ENCODE measurements at regions not wholly inside any gene's neighbourhood (a gene's known extent, or its start where the extent isn't known, plus 50 kb on each side); places are given as distances from the start of the nearest gene placed in this dataset.

- Mint-ChIP-seq H3K36me3 (no peaks in the 10 kb centered on the region), H3K27me3 (no peaks in the 10 kb centered on the region), H3K27ac (peak overlapping the region in 1 of 7 donors; percentile 25), H3K4me1 (no peaks in the 10 kb centered on the region), H3K9me3 (peaks cover 0 to 6% (median 2%) of the 10 kb centered on the region in 8 donors), H3K4me3 (no peak overlapping the region)
- H3K27me3 ChIP-seq (ENCODE audit: insufficient read depth, low read length): no peaks in the 10 kb centered on the region
- ChIA-PET CTCF (ENCODE audit: partially characterized antibody) (no interaction called here), POLR2A (ENCODE audit: partially characterized antibody) (no interaction called here)
- DNase-seq: no peak
- no peaks in the 10 kb centered on the region for H3K4me1 ChIP-seq (ENCODE audit: insufficient read depth, low read length)
- H3K4me3 ChIP-seq (ENCODE audit: low read length in 2 of 2): no peak overlapping the region
- H3K27ac ChIP-seq (ENCODE audit: low read depth, low read length): no peak overlapping the region
- intact Hi-C loops (cut with micrococcal nuclease): no loop called here
- H3K9me3 ChIP-seq (ENCODE audit: control insufficient read depth in 1 of 2, low read length in 2 of 2): no peaks in the 10 kb centered on the region
- H3K36me3 ChIP-seq (ENCODE audit: insufficient read depth, low read length): no peaks in the 10 kb centered on the region
Observed at GRCh38 chr5:164060786-164061355, 555.5 kb downstream of the MAT2B start.

GRCh38 chr5:164062304-164062703, 556.9 kb downstream of the MAT2B start:
- H3K4me1 Mint-ChIP-seq: no peaks in the 10 kb centered on the region
- no peak overlapping the region for H3K4me3 Mint-ChIP-seq
- H3K4me3 ChIP-seq (ENCODE audit: low read length in 2 of 2): no peak overlapping the region
- intact Hi-C loops (cut with micrococcal nuclease): no loop called here
- H3K9me3 ChIP-seq (ENCODE audit: control insufficient read depth in 1 of 2, low read length in 2 of 2): no peaks in the 10 kb centered on the region
- H3K27me3 Mint-ChIP-seq: no peaks in the 10 kb centered on the region
- ChIA-PET CTCF (ENCODE audit: partially characterized antibody) (no interaction called here), POLR2A (ENCODE audit: partially characterized antibody) (no interaction called here)
- H3K27ac ChIP-seq (ENCODE audit: low read depth, low read length): no peak overlapping the region
- H3K4me1 ChIP-seq (ENCODE audit: insufficient read depth, low read length): no peaks in the 10 kb centered on the region
- H3K36me3 ChIP-seq (ENCODE audit: insufficient read depth, low read length): no peaks in the 10 kb centered on the region
- H3K36me3 Mint-ChIP-seq: no peaks in the 10 kb centered on the region
- peaks cover 0 to 4% (median 2%) of the 10 kb centered on the region in 8 donors for H3K9me3 Mint-ChIP-seq
- H3K27me3 ChIP-seq (ENCODE audit: insufficient read depth, low read length): no peaks in the 10 kb centered on the region
- DNase-seq: no peak
- H3K27ac Mint-ChIP-seq: no peak overlapping the region

GRCh38 chr5:164065266-164065665, 559.8 kb downstream of the MAT2B start:
- DNase-seq: no peak
- Mint-ChIP-seq H3K9me3 (peaks cover 0 to 7% (median under 1%) of the 10 kb centered on the region in 8 donors), H3K36me3 (no peaks in the 10 kb centered on the region), H3K27ac (no peak overlapping the region), H3K4me3 (no peak overlapping the region), H3K27me3 (no peaks in the 10 kb centered on the region), H3K4me1 (no peaks in the 10 kb centered on the region)
- no peaks in the 10 kb centered on the region for H3K36me3 ChIP-seq (ENCODE audit: insufficient read depth, low read length)
- H3K27me3 ChIP-seq (ENCODE audit: insufficient read depth, low read length): no peaks in the 10 kb centered on the region
- ChIA-PET POLR2A (ENCODE audit: partially characterized antibody) (no interaction called here), CTCF (ENCODE audit: partially characterized antibody) (no interaction called here)
- no peak overlapping the region for H3K4me3 ChIP-seq (ENCODE audit: low read length in 2 of 2)
- no peaks in the 10 kb centered on the region for H3K4me1 ChIP-seq (ENCODE audit: insufficient read depth, low read length)
- no peak overlapping the region for H3K27ac ChIP-seq (ENCODE audit: low read depth, low read length)
- intact Hi-C loops (cut with micrococcal nuclease): no loop called here
- no peaks in the 10 kb centered on the region for H3K9me3 ChIP-seq (ENCODE audit: control insufficient read depth in 1 of 2, low read length in 2 of 2)

GRCh38 chr5:164071671-164072070, 566.3 kb downstream of the MAT2B start:
- H3K27me3 Mint-ChIP-seq: peaks cover 0 to 1% of the 10 kb centered on the region in 2 donors
- Histone ChIP-seq H3K4me1 (ENCODE audit: insufficient read depth, low read length) (no peaks in the 10 kb centered on the region), H3K4me3 (ENCODE audit: low read length in 2 of 2) (no peak overlapping the region), H3K9me3 (ENCODE audit: control insufficient read depth in 1 of 2, low read length in 2 of 2) (no peaks in the 10 kb centered on the region), H3K27me3 (ENCODE audit: insufficient read depth, low read length) (no peaks in the 10 kb centered on the region), H3K36me3 (ENCODE audit: insufficient read depth, low read length) (no peaks in the 10 kb centered on the region), H3K27ac (ENCODE audit: low read depth, low read length) (no peak overlapping the region)
- CTCF ChIA-PET (ENCODE audit: partially characterized antibody): no interaction called here
- H3K4me1 Mint-ChIP-seq: no peaks in the 10 kb centered on the region
- no peak overlapping the region for H3K27ac Mint-ChIP-seq
- no peaks in the 10 kb centered on the region for H3K36me3 Mint-ChIP-seq
- peaks cover 0 to 5% (median 0%) of the 10 kb centered on the region in 8 donors for H3K9me3 Mint-ChIP-seq
- intact Hi-C loops (cut with micrococcal nuclease): no loop called here
- H3K4me3 Mint-ChIP-seq: no peak overlapping the region
- POLR2A ChIA-PET (ENCODE audit: partially characterized antibody): no interaction called here
- DNase-seq: no peak

- Mint-ChIP-seq H3K36me3 (no peaks in the 10 kb centered on the region), H3K4me1 (no peaks in the 10 kb centered on the region), H3K9me3 (peaks cover 0 to 6% (median 0%) of the 10 kb centered on the region in 8 donors), H3K4me3 (no peak overlapping the region), H3K27ac (no peak overlapping the region), H3K27me3 (peaks cover 0 to 1% of the 10 kb centered on the region in 2 donors)
- no peak overlapping the region for H3K27ac ChIP-seq (ENCODE audit: low read depth, low read length)
- no peak overlapping the region for H3K4me3 ChIP-seq (ENCODE audit: low read length in 2 of 2)
- no peaks in the 10 kb centered on the region for H3K9me3 ChIP-seq (ENCODE audit: control insufficient read depth in 1 of 2, low read length in 2 of 2)
- no peaks in the 10 kb centered on the region for H3K27me3 ChIP-seq (ENCODE audit: insufficient read depth, low read length)
- no peak for DNase-seq
- no peaks in the 10 kb centered on the region for H3K36me3 ChIP-seq (ENCODE audit: insufficient read depth, low read length)
- no peaks in the 10 kb centered on the region for H3K4me1 ChIP-seq (ENCODE audit: insufficient read depth, low read length)
- intact Hi-C loops (cut with micrococcal nuclease): no loop called here
- CTCF ChIA-PET (ENCODE audit: partially characterized antibody): no interaction called here
- POLR2A ChIA-PET (ENCODE audit: partially characterized antibody): no interaction called here
Observed at GRCh38 chr5:164073081-164073480, 567.7 kb downstream of the MAT2B start.

GRCh38 chr5:164076556-164076955, 571.1 kb downstream of the MAT2B start:
- Histone ChIP-seq H3K27me3 (ENCODE audit: insufficient read depth, low read length) (no peaks in the 10 kb centered on the region), H3K27ac (ENCODE audit: low read depth, low read length) (no peak overlapping the region), H3K4me3 (ENCODE audit: low read length in 2 of 2) (no peak overlapping the region), H3K4me1 (ENCODE audit: insufficient read depth, low read length) (no peaks in the 10 kb centered on the region), H3K9me3 (ENCODE audit: control insufficient read depth in 1 of 2, low read length in 2 of 2) (no peaks in the 10 kb centered on the region), H3K36me3 (ENCODE audit: insufficient read depth, low read length) (no peaks in the 10 kb centered on the region)
- ChIA-PET CTCF (ENCODE audit: partially characterized antibody) (no interaction called here), POLR2A (ENCODE audit: partially characterized antibody) (no interaction called here)
- H3K9me3 Mint-ChIP-seq: peaks cover 0 to 7% (median 0%) of the 10 kb centered on the region in 8 donors
- H3K27me3 Mint-ChIP-seq: peaks cover 0 to 1% of the 10 kb centered on the region in 2 donors
- H3K27ac Mint-ChIP-seq: no peak overlapping the region
- intact Hi-C loops (cut with micrococcal nuclease): no loop called here
- H3K36me3 Mint-ChIP-seq: no peaks in the 10 kb centered on the region
- no peak overlapping the region for H3K4me3 Mint-ChIP-seq
- DNase-seq: no peak
- H3K4me1 Mint-ChIP-seq: no peaks in the 10 kb centered on the region

GRCh38 chr5:164090358-164090757, 584.9 kb downstream of the MAT2B start:
- Mint-ChIP-seq H3K27me3 (no peaks in the 10 kb centered on the region), H3K27ac (no peak overlapping the region)

GRCh38 chr5:164091836-164092235, 586.4 kb downstream of the MAT2B start:
- no peaks in the 10 kb centered on the region for H3K36me3 Mint-ChIP-seq
- H3K27ac ChIP-seq (ENCODE audit: low read depth, low read length): no peak overlapping the region
- POLR2A ChIA-PET (ENCODE audit: partially characterized antibody): no interaction called here
- no peaks in the 10 kb centered on the region for H3K4me1 ChIP-seq (ENCODE audit: insufficient read depth, low read length)
- peaks cover 0 to 11% (median 4%) of the 10 kb centered on the region in 8 donors for H3K9me3 Mint-ChIP-seq
- CTCF ChIA-PET (ENCODE audit: partially characterized antibody): no interaction called here
- H3K4me3 ChIP-seq (ENCODE audit: low read length in 2 of 2): no peak overlapping the region
- intact Hi-C loops (cut with micrococcal nuclease): no loop called here
- H3K27me3 ChIP-seq (ENCODE audit: insufficient read depth, low read length): no peaks in the 10 kb centered on the region
- no peaks in the 10 kb centered on the region for H3K27me3 Mint-ChIP-seq
- no peak overlapping the region for H3K4me3 Mint-ChIP-seq
- H3K4me1 Mint-ChIP-seq: no peaks in the 10 kb centered on the region
- no peak overlapping the region for H3K27ac Mint-ChIP-seq
- no peak for DNase-seq
- no peaks in the 10 kb centered on the region for H3K9me3 ChIP-seq (ENCODE audit: control insufficient read depth in 1 of 2, low read length in 2 of 2)
- H3K36me3 ChIP-seq (ENCODE audit: insufficient read depth, low read length): no peaks in the 10 kb centered on the region

More at GRCh38 chr5:164090358-164090757, 584.9 kb downstream of the MAT2B start:
- ChIA-PET CTCF (ENCODE audit: partially characterized antibody) (no interaction called here), POLR2A (ENCODE audit: partially characterized antibody) (no interaction called here)
- no peaks in the 10 kb centered on the region for H3K36me3 ChIP-seq (ENCODE audit: insufficient read depth, low read length)
- Mint-ChIP-seq H3K4me3 (no peak overlapping the region), H3K4me1 (no peaks in the 10 kb centered on the region), H3K36me3 (no peaks in the 10 kb centered on the region), H3K9me3 (peaks cover 0 to 11% (median 4%) of the 10 kb centered on the region in 8 donors)
- no peak overlapping the region for H3K27ac ChIP-seq (ENCODE audit: low read depth, low read length)
- no peak for DNase-seq
- intact Hi-C loops (cut with micrococcal nuclease): no loop called here
- no peaks in the 10 kb centered on the region for H3K9me3 ChIP-seq (ENCODE audit: control insufficient read depth in 1 of 2, low read length in 2 of 2)
- H3K27me3 ChIP-seq (ENCODE audit: insufficient read depth, low read length): no peaks in the 10 kb centered on the region
- no peak overlapping the region for H3K4me3 ChIP-seq (ENCODE audit: low read length in 2 of 2)
- no peaks in the 10 kb centered on the region for H3K4me1 ChIP-seq (ENCODE audit: insufficient read depth, low read length)

Data from CD4-positive, alpha-beta memory T cell (primary cell).